ENCODE measurements at regions not wholly inside any gene's neighbourhood (a gene's known extent, or its start where the extent isn't known, plus 50 kb on each side); places are given as distances from the start of the nearest gene placed in this dataset.

DNA sequence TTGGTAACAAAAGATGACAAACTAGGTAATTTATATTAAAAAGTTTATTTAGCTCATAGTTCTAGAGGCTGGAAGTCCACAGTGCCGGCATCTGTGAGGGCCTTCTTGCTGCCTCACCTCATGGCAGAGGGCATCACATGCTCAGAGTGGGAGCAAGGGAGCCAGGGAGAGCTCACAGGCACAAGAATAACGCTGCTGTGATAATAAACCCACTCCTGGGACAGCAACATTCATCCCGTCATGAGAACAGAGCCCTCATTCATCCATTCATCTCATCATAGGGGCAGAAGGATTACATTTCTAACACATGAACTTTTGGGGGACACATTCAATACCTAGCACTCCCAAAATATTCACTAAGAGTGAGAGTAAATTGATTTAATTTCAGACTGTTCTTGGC lies 170.6 kb upstream of the AKR1E2 start:
- TF ChIP-seq, protein P1, sequence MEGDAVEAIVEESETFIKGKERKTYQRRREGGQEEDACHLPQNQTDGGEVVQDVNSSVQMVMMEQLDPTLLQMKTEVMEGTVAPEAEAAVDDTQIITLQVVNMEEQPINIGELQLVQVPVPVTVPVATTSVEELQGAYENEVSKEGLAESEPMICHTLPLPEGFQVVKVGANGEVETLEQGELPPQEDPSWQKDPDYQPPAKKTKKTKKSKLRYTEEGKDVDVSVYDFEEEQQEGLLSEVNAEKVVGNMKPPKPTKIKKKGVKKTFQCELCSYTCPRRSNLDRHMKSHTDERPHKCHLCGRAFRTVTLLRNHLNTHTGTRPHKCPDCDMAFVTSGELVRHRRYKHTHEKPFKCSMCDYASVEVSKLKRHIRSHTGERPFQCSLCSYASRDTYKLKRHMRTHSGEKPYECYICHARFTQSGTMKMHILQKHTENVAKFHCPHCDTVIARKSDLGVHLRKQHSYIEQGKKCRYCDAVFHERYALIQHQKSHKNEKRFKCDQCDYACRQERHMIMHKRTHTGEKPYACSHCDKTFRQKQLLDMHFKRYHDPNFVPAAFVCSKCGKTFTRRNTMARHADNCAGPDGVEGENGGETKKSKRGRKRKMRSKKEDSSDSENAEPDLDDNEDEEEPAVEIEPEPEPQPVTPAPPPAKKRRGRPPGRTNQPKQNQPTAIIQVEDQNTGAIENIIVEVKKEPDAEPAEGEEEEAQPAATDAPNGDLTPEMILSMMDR (IDR thresholded peaks at IDR 0.05) = no peak
- TF ChIP-seq EZH2 (IDR thresholded peaks at IDR 0.05; ENCODE audit: borderline replicate concordance, insufficient read depth, low read depth, low read length, poor library complexity, severe bottlenecking) = no peak

Data from B cell (primary cell).